SK-N-SH treated with all-trans-retinoic acid at 6 μM for 48 hours (cell line): ENCODE measurements at regions not wholly inside any gene's neighbourhood (a gene's known extent, or its start where the extent isn't known, plus 50 kb on each side); places are given as distances from the start of the nearest gene placed in this dataset.

Source experiments
- ESRRG ChIP-seq: fragments of 250-450 bp; sonication (Bioruptor Pico); IDR thresholded peaks from 2 replicates; pipeline ENCODE4 v1.6.1; 2021; ENCODE audit warnings: mild to moderate bottlenecking
- ISL1 ChIP-seq: fragments of 250-450 bp; sonication (Bioruptor Pico); IDR thresholded peaks from 2 replicates; pipeline ENCODE4 v2.1.2; 2022; ENCODE audit warnings: mild to moderate bottlenecking, moderate library complexity
- OSR1 ChIP-seq: fragments of 250-450 bp; sonication (Bioruptor Pico); IDR thresholded peaks from 2 replicates; pipeline ENCODE4 v1.8.0; 2022; ENCODE audit warnings: moderate library complexity, mild to moderate bottlenecking, inconsistent platforms
- RARB ChIP-seq: fragments of 250-450 bp; sonication (Bioruptor Pico); IDR thresholded peaks from 2 replicates; pipeline ENCODE4 v1.8.0; 2021; ENCODE audit warnings: mild to moderate bottlenecking, moderate library complexity
- TOX ChIP-seq: fragments of 250-450 bp; sonication (Bioruptor Pico); IDR thresholded peaks from 2 replicates; pipeline ENCODE4 v1.8.0; 2021; ENCODE audit warnings: mild to moderate bottlenecking, moderate library complexity, borderline replicate concordance
- ZC3H10 ChIP-seq: fragments of 250-450 bp; sonication (Bioruptor Pico); IDR thresholded peaks from 2 replicates; pipeline ENCODE4 v1.5.1; 2021; ENCODE audit warnings: mild to moderate bottlenecking, moderate library complexity
- ZFP3 ChIP-seq: fragments of 250-450 bp; sonication (Bioruptor Pico); IDR thresholded peaks from 2 replicates; pipeline ENCODE4 v1.5.0; 2020; ENCODE audit warnings: mild to moderate bottlenecking, moderate library complexity
- ZNF565 ChIP-seq: fragments of 450-650 bp; formaldehyde crosslinking; conservative IDR thresholded peaks from 2 replicates; pipeline ENCODE4 v1.5.0; 2020; ENCODE audit warnings: low read depth, mild to moderate bottlenecking, moderate library complexity
- TF ChIP-seq, protein P1 (sequence below): fragments of 250-450 bp; sonication (Bioruptor Pico); IDR thresholded peaks from 2 replicates; pipeline ENCODE4 v1.5.1; 2020; ENCODE audit warnings: low read depth, mild to moderate bottlenecking, moderate library complexity
- TF ChIP-seq, protein P2 (sequence below): fragments of 250-450 bp; sonication (Bioruptor Pico); IDR thresholded peaks from 2 replicates; pipeline ENCODE4 v1.5.1; 2021; ENCODE audit warnings: mild to moderate bottlenecking, moderate library complexity
- TF ChIP-seq, protein P3 (sequence below): fragments of 250-450 bp; sonication (Bioruptor Pico); IDR thresholded peaks from 2 replicates; pipeline ENCODE4 v1.8.0; 2020; ENCODE audit warnings: mild to moderate bottlenecking, moderate library complexity, borderline replicate concordance
- TF ChIP-seq, protein P4 (sequence below): fragments of 250-450 bp; sonication (Bioruptor Pico); IDR thresholded peaks from 2 replicates; pipeline ENCODE4 v1.5.0; 2020; ENCODE audit warnings: mild to moderate bottlenecking, moderate library complexity

DNA sequence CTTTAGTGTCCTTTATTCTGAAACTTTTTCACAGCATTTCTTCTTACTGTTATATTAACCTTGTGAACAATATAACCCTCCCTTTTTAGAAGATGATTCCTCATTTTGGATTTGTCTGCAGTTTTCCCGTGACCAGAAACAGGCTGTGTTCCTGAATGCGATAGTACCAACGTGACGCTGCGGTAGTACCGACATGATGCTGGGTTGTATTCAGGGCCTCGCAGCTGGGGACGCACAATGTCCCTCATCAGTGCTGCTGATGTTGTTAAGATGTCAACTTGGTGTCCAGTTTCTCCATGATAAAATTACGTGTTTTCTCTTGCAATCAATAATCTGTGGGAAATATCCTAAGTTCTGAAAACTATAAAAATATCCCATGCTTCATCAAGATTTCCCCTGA, 761.4 kb upstream of the TPTE start:
- no peak for TF ChIP-seq ESRRG (CRISPR knock-in tag)
- TF ChIP-seq OSR1 (CRISPR knock-in tag) = no peak
- no peak for TF ChIP-seq TOX
- TF ChIP-seq ZNF565 (CRISPR knock-in tag) = no peak
- TF ChIP-seq, protein P1, sequence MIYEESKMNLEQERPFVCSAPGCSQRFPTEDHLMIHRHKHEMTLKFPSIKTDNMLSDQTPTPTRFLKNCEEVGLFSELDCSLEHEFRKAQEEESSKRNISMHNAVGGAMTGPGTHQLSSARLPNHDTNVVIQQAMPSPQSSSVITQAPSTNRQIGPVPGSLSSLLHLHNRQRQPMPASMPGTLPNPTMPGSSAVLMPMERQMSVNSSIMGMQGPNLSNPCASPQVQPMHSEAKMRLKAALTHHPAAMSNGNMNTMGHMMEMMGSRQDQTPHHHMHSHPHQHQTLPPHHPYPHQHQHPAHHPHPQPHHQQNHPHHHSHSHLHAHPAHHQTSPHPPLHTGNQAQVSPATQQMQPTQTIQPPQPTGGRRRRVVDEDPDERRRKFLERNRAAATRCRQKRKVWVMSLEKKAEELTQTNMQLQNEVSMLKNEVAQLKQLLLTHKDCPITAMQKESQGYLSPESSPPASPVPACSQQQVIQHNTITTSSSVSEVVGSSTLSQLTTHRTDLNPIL = no peak
- TF ChIP-seq, protein P2, sequence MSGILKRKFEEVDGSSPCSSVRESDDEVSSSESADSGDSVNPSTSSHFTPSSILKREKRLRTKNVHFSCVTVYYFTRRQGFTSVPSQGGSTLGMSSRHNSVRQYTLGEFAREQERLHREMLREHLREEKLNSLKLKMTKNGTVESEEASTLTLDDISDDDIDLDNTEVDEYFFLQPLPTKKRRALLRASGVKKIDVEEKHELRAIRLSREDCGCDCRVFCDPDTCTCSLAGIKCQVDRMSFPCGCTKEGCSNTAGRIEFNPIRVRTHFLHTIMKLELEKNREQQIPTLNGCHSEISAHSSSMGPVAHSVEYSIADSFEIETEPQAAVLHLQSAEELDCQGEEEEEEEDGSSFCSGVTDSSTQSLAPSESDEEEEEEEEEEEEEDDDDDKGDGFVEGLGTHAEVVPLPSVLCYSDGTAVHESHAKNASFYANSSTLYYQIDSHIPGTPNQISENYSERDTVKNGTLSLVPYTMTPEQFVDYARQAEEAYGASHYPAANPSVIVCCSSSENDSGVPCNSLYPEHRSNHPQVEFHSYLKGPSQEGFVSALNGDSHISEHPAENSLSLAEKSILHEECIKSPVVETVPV (CRISPR knock-in tag) = no peak
- TF ChIP-seq ZC3H10 (CRISPR knock-in tag) = no peak
- no peak for TF ChIP-seq ZFP3
- no peak for TF ChIP-seq RARB (CRISPR knock-in tag)
- TF ChIP-seq ISL1 (CRISPR knock-in tag) = no peak
- TF ChIP-seq, protein P3, sequence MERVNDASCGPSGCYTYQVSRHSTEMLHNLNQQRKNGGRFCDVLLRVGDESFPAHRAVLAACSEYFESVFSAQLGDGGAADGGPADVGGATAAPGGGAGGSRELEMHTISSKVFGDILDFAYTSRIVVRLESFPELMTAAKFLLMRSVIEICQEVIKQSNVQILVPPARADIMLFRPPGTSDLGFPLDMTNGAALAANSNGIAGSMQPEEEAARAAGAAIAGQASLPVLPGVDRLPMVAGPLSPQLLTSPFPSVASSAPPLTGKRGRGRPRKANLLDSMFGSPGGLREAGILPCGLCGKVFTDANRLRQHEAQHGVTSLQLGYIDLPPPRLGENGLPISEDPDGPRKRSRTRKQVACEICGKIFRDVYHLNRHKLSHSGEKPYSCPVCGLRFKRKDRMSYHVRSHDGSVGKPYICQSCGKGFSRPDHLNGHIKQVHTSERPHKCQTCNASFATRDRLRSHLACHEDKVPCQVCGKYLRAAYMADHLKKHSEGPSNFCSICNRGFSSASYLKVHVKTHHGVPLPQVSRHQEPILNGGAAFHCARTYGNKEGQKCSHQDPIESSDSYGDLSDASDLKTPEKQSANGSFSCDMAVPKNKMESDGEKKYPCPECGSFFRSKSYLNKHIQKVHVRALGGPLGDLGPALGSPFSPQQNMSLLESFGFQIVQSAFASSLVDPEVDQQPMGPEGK (CRISPR knock-in tag) = no peak
- TF ChIP-seq, protein P4, sequence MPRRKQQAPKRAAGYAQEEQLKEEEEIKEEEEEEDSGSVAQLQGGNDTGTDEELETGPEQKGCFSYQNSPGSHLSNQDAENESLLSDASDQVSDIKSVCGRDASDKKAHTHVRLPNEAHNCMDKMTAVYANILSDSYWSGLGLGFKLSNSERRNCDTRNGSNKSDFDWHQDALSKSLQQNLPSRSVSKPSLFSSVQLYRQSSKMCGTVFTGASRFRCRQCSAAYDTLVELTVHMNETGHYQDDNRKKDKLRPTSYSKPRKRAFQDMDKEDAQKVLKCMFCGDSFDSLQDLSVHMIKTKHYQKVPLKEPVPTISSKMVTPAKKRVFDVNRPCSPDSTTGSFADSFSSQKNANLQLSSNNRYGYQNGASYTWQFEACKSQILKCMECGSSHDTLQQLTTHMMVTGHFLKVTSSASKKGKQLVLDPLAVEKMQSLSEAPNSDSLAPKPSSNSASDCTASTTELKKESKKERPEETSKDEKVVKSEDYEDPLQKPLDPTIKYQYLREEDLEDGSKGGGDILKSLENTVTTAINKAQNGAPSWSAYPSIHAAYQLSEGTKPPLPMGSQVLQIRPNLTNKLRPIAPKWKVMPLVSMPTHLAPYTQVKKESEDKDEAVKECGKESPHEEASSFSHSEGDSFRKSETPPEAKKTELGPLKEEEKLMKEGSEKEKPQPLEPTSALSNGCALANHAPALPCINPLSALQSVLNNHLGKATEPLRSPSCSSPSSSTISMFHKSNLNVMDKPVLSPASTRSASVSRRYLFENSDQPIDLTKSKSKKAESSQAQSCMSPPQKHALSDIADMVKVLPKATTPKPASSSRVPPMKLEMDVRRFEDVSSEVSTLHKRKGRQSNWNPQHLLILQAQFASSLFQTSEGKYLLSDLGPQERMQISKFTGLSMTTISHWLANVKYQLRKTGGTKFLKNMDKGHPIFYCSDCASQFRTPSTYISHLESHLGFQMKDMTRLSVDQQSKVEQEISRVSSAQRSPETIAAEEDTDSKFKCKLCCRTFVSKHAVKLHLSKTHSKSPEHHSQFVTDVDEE = no peak
